ENCODE measurements at regions not wholly inside any gene's neighbourhood (a gene's known extent, or its start where the extent isn't known, plus 50 kb on each side); places are given as distances from the start of the nearest gene placed in this dataset.
"Not testable (repeated sequence)": the region's sequence is repeated elsewhere in the genome, so short reads cannot be mapped to it uniquely, and the experiment has no call there.

DNA sequence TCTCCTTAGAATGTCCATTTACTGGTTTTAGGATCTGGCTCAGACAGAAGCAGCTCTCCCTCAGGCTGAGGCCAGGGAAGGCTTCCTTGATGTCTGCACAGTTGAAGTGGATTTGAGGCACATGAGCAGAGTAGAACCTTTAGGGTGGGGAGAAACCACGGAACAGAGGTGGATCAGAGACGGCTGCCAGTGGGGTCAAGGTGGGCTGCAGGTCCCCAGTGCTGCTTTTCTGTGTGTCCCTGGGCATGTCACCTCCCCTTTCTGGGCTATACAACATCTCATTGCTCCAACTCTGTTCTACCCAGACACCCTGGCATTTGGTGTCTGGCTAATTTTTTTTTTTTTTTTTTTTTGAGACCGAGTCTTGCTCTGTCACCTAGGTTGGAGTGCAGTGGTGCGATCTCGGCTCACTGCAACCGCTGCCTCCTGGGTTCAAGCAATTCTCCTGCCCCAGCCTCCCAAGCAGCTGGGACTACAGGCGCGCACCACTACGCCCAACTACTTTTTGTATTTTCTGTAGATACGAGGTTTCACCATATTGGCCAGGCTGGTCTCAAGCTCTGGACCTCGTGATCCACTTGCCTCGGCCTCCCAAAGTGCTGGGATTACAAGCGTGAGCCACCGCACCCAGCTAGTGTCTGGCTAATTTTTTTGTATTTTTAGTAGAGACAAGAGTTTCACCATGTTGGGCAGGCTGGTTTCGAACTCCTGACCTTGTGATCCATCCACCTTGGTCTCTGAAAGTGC, 73.3 kb upstream of the THOC3 start:
- TF ChIP-seq, protein P1, sequence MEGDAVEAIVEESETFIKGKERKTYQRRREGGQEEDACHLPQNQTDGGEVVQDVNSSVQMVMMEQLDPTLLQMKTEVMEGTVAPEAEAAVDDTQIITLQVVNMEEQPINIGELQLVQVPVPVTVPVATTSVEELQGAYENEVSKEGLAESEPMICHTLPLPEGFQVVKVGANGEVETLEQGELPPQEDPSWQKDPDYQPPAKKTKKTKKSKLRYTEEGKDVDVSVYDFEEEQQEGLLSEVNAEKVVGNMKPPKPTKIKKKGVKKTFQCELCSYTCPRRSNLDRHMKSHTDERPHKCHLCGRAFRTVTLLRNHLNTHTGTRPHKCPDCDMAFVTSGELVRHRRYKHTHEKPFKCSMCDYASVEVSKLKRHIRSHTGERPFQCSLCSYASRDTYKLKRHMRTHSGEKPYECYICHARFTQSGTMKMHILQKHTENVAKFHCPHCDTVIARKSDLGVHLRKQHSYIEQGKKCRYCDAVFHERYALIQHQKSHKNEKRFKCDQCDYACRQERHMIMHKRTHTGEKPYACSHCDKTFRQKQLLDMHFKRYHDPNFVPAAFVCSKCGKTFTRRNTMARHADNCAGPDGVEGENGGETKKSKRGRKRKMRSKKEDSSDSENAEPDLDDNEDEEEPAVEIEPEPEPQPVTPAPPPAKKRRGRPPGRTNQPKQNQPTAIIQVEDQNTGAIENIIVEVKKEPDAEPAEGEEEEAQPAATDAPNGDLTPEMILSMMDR (IDR thresholded peaks at IDR 0.05) = not testable (repeated sequence)
- not testable (repeated sequence) for TF ChIP-seq POLR2A (IDR thresholded peaks at IDR 0.05)

All from Peyer's patch (tissue), 4 donors.